NCI-H2171 treated with DMSO at 0.1 percent for 48 hours (cell line): ENCODE measurements at regions not wholly inside any gene's neighbourhood (a gene's known extent, or its start where the extent isn't known, plus 50 kb on each side); places are given as distances from the start of the nearest gene placed in this dataset.

Experiments used
- DNase-seq: peaks from one replicate; lab custom pipeline; 2025; lab: John Stamatoyannopoulos, UW

- DNase-seq = no peak
Observed at GRCh38 chr2:17303521-17303920, 214.7 kb downstream of the RAD51AP2 start.

GRCh38 chr2:17303054-17303453, 215.2 kb downstream of the RAD51AP2 start:
- no peak for DNase-seq

- no peak for DNase-seq
Observed at GRCh38 chr2:17302281-17302680, 216.0 kb downstream of the RAD51AP2 start.

GRCh38 chr2:17301437-17301836, 216.8 kb downstream of the RAD51AP2 start:
- DNase-seq = no peak

GRCh38 chr2:17299891-17300540, 218.2 kb downstream of the RAD51AP2 start:
- no peak for DNase-seq

- DNase-seq = no peak
Observed at GRCh38 chr2:17298453-17298852, 219.8 kb downstream of the RAD51AP2 start.

GRCh38 chr2:17296686-17297085, 221.6 kb downstream of the RAD51AP2 start:
- DNase-seq = no peak

GRCh38 chr2:17289669-17290068, 228.6 kb downstream of the RAD51AP2 start:
- no peak for DNase-seq

GRCh38 chr2:17287183-17287582, 231.1 kb downstream of the RAD51AP2 start:
- no peak for DNase-seq

- no peak for DNase-seq
Observed at GRCh38 chr2:17282826-17283225, 235.4 kb downstream of the RAD51AP2 start.

- DNase-seq = no peak
Observed at GRCh38 chr2:17282245-17282644, 236.0 kb downstream of the RAD51AP2 start.

- DNase-seq = no peak
Observed at GRCh38 chr2:17276220-17276619, 242.0 kb downstream of the RAD51AP2 start.

- DNase-seq = no peak
Observed at GRCh38 chr2:17272652-17273525, 245.4 kb downstream of the RAD51AP2 start.

GRCh38 chr2:17272170-17272569, 246.1 kb downstream of the RAD51AP2 start:
- no peak for DNase-seq

GRCh38 chr2:17271416-17271815, 246.8 kb downstream of the RAD51AP2 start:
- no peak for DNase-seq

- DNase-seq = no peak
Observed at GRCh38 chr2:17270894-17271293, 247.3 kb downstream of the RAD51AP2 start.

- no peak for DNase-seq
Observed at GRCh38 chr2:17263570-17263968, 254.7 kb downstream of the RAD51AP2 start.

GRCh38 chr2:17262854-17263569, 255.2 kb downstream of the RAD51AP2 start:
- no peak for DNase-seq

GRCh38 chr2:17259613-17260012, 258.6 kb downstream of the RAD51AP2 start:
- DNase-seq = no peak

GRCh38 chr2:17258861-17259260, 259.4 kb downstream of the RAD51AP2 start:
- DNase-seq = no peak

GRCh38 chr2:17257189-17257909, 260.9 kb downstream of the RAD51AP2 start:
- no peak for DNase-seq

GRCh38 chr2:17255071-17255470, 263.2 kb downstream of the RAD51AP2 start:
- no peak for DNase-seq
